HepG2 (cell line): ENCODE measurements at regions not wholly inside any gene's neighbourhood (a gene's known extent, or its start where the extent isn't known, plus 50 kb on each side); places are given as distances from the start of the nearest gene placed in this dataset.

Experiments used
- ATF2 ChIP-seq: sonication (generic); formaldehyde crosslinking; IDR thresholded peaks from 2 replicates; pipeline ENCODE4 v1.4.0; 2020; ENCODE audit warnings: missing genetic modification reagents
- DZIP1 ChIP-seq: sonication (generic); formaldehyde crosslinking; IDR thresholded peaks from 2 replicates; pipeline ENCODE4 v1.5.0; 2020; ENCODE audit warnings: mild to moderate bottlenecking, missing genetic modification reagents
- HIVEP1 ChIP-seq: sonication (generic); formaldehyde crosslinking; IDR thresholded peaks from 2 replicates; pipeline ENCODE4 v1.4.0; 2020; ENCODE audit warnings: mild to moderate bottlenecking, missing genetic modification reagents
- HOXA9 ChIP-seq: sonication (generic); formaldehyde crosslinking; IDR thresholded peaks from 2 replicates; pipeline ENCODE4 v1.8.1; 2022; ENCODE audit warnings: missing genetic modification reagents, mild to moderate bottlenecking, moderate library complexity, borderline replicate concordance
- KLF9 ChIP-seq: IDR thresholded peaks from 2 replicates; pipeline ENCODE4 v1.6.1; 2016; ENCODE audit warnings: low read depth
- MXD4 ChIP-seq: IDR thresholded peaks from 2 replicates; pipeline ENCODE4 v1.6.1; 2016; ENCODE audit warnings: mild to moderate bottlenecking, missing biosample characterization, missing genetic modification reagents
- NR0B2 ChIP-seq: sonication (generic); formaldehyde crosslinking; IDR thresholded peaks from 2 replicates; pipeline ENCODE4 v1.4.0; 2020; ENCODE audit warnings: mild to moderate bottlenecking, missing genetic modification reagents
- RFXAP ChIP-seq: sonication (generic); formaldehyde crosslinking; IDR thresholded peaks from 2 replicates; pipeline ENCODE4 v1.4.0; 2020; ENCODE audit warnings: missing genetic modification reagents, borderline replicate concordance
- SMAD1 ChIP-seq: sonication (generic); formaldehyde crosslinking; IDR thresholded peaks from 2 replicates; pipeline ENCODE4 v1.4.0; 2020; ENCODE audit warnings: missing genetic modification reagents, low read depth, mild to moderate bottlenecking, borderline replicate concordance
- TFDP2 ChIP-seq: sonication (generic); formaldehyde crosslinking; IDR thresholded peaks from 2 replicates; pipeline ENCODE4 v1.4.0; 2020; ENCODE audit warnings: missing genetic modification reagents
- ZNF296 ChIP-seq: sonication (generic); formaldehyde crosslinking; conservative IDR thresholded peaks from 2 replicates; pipeline ENCODE4 v1.5.0; 2020; ENCODE audit warnings: mild to moderate bottlenecking, missing genetic modification reagents
- ZNF34 ChIP-seq: sonication (generic); formaldehyde crosslinking; IDR thresholded peaks from 2 replicates; pipeline ENCODE4 v1.4.0; 2020; ENCODE audit warnings: mild to moderate bottlenecking, missing genetic modification reagents, borderline replicate concordance
- ZNF367 ChIP-seq: sonication (generic); formaldehyde crosslinking; IDR thresholded peaks from 2 replicates; pipeline ENCODE4 v1.4.0; 2020; ENCODE audit warnings: missing genetic modification reagents, borderline replicate concordance
- ZNF382 ChIP-seq: sonication (generic); formaldehyde crosslinking; IDR thresholded peaks from 2 replicates; pipeline ENCODE4 v1.5.0; 2020; ENCODE audit warnings: missing genetic modification reagents, mild to moderate bottlenecking, borderline replicate concordance
- ZNF468 ChIP-seq: sonication (generic); formaldehyde crosslinking; IDR thresholded peaks from 2 replicates; pipeline ENCODE4 v1.8.0; 2022; ENCODE audit warnings: mild to moderate bottlenecking, moderate library complexity, missing genetic modification reagents
- ZNF512 ChIP-seq: sonication (generic); formaldehyde crosslinking; IDR thresholded peaks from 2 replicates; pipeline ENCODE4 v1.4.0; 2020; ENCODE audit warnings: mild to moderate bottlenecking, missing genetic modification reagents
- ZNF7 ChIP-seq: IDR thresholded peaks from 2 replicates; pipeline ENCODE4 v1.6.1; 2016; ENCODE audit warnings: missing biosample characterization, missing genetic modification reagents
- ZNF777 ChIP-seq: sonication (generic); formaldehyde crosslinking; IDR thresholded peaks from 2 replicates; pipeline ENCODE4 v1.4.0; 2020; ENCODE audit warnings: missing genetic modification reagents
- ZNF788 ChIP-seq: sonication (generic); formaldehyde crosslinking; IDR thresholded peaks from 2 replicates; pipeline ENCODE4 v1.5.0; 2020; ENCODE audit warnings: mild to moderate bottlenecking, missing genetic modification reagents, borderline replicate concordance
- ZSCAN20 ChIP-seq: sonication (generic); formaldehyde crosslinking; IDR thresholded peaks from 2 replicates; pipeline ENCODE4 v1.4.0; 2020; ENCODE audit warnings: missing genetic modification reagents, mild to moderate bottlenecking, borderline replicate concordance
- ZSCAN31 ChIP-seq: sonication (generic); formaldehyde crosslinking; IDR thresholded peaks from 2 replicates; pipeline ENCODE4 v1.5.0; 2020; ENCODE audit warnings: low read depth, mild to moderate bottlenecking, missing genetic modification reagents

- TF ChIP-seq KLF9 (CRISPR knock-in tag) (no peak), HOXA9 (CRISPR knock-in tag) (no peak), RFXAP (no peak; the same call in 1 of the 2 replicates), MXD4 (peak; percentile 70; the same call in 1 of the 2 replicates), ZNF777 (CRISPR knock-in tag) (no peak), ZSCAN31 (CRISPR knock-in tag) (peak; percentile 77; the same call in 1 of the 2 replicates), ZNF296 (CRISPR knock-in tag) (no peak), TFDP2 (CRISPR knock-in tag) (0 out of 2 replicates have a peak, but pooled peaks have one; percentile 11), ZNF512 (CRISPR knock-in tag) (no peak), ZSCAN20 (CRISPR knock-in tag) (no peak), ZNF788 (CRISPR knock-in tag) (peak; percentile 68; the same call in 1 of the 2 replicates), ATF2 (CRISPR knock-in tag) (peak; percentile 34; the same call in 1 of the 2 replicates), ZNF7 (no peak), HIVEP1 (CRISPR knock-in tag) (peak; percentile 65; the same call in 1 of the 2 replicates), SMAD1 (CRISPR knock-in tag) (0 out of 2 replicates have a peak, but pooled peaks have one; percentile 56), ZNF367 (CRISPR knock-in tag) (no peak), NR0B2 (CRISPR knock-in tag) (peak; percentile 52; the same call in 1 of the 2 replicates), ZNF468 (no peak), ZNF382 (no peak), DZIP1 (no peak; the same call in 1 of the 2 replicates), ZNF34 (CRISPR knock-in tag) (peak; percentile 84; the same call in 1 of the 2 replicates)
These were observed 103.8 kb downstream of the CEBPB start (continued) for GRCh38 chr20:50294164-50295088.
